ENCODE measurements at regions not wholly inside any gene's neighbourhood (a gene's known extent, or its start where the extent isn't known, plus 50 kb on each side); places are given as distances from the start of the nearest gene placed in this dataset.

DNA sequence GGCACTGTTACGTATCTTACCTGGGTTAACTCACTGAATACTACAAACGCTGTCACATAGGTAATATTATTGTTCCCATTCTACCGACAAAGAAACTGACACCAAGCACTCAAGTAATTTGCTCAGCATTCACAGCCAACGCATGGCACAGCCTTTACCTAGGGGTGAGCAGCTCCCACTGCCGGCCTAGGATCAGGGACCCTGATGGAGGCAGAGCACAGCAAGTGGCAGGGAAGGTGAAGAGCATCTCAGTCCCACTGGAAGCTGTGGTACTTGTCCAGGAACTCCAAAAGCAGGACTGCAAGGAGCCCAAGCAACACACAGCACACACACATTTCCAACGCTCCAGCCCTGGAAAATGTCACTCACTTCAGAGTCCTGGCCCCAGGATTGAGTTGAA is 111.8 kb upstream of the CDKN3 start:
- TF ChIP-seq EZH2 (IDR thresholded peaks at IDR 0.05) (no peak), POLR2AphosphoS5 (IDR thresholded peaks at IDR 0.05; ENCODE audit: borderline replicate concordance, low read depth, low read length) (no peak), FOXP2 (optimal IDR thresholded peaks at IDR 0.05; ENCODE audit: control extremely low read depth, extremely low read length, insufficient read depth) (no peak)
